GM12892 (cell line): ENCODE measurements at regions not wholly inside any gene's neighbourhood (a gene's known extent, or its start where the extent isn't known, plus 50 kb on each side); places are given as distances from the start of the nearest gene placed in this dataset.

ENCODE experiments used
- POLR2AphosphoS5 ChIP-seq: IDR thresholded peaks from 2 replicates; pipeline ENCODE4 v1.6.1; 2011; ENCODE audit warnings: low read depth, low read length, control low read depth
- TAF1 ChIP-seq: IDR thresholded peaks from 2 replicates; pipeline ENCODE4 v1.6.1; 2011; ENCODE audit warnings: low read depth, mild to moderate bottlenecking, control low read depth, low read length, borderline replicate concordance

DNA sequence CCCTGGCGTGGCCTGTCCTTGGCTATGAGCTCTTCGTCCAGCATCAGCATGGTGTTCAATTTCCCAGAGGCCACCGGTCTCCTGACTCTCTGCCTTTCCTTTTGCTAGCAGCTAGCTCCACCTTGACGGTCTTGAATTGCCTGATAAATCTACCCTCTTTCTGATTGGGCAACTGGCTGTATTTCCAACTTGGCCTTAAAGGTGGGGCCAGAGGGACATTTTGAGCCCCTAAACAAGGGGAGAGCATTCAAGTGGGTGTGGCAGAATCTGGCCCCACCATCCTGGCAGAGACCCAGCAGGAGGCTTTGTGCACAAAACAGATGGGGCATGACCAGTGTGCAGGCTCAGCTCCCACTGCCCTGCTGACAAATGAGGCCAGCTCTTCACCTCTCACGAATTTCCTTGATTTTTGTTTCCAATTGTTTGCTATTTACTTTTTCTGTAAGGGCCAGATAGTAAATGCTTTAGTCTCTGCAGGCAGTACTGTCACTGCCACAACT is 148.9 kb upstream of the VSTM2B start:
- TF ChIP-seq POLR2AphosphoS5 (no peak), TAF1 (no peak)
